ENCODE measurements at regions not wholly inside any gene's neighbourhood (a gene's known extent, or its start where the extent isn't known, plus 50 kb on each side); places are given as distances from the start of the nearest gene placed in this dataset.

- no peak for TF ChIP-seq JUN (IDR thresholded peaks at IDR 0.05; ENCODE audit: borderline replicate concordance, insufficient read depth, insufficient read length, low read depth)
- no peak for TF ChIP-seq EZH2 (IDR thresholded peaks at IDR 0.05; ENCODE audit: borderline replicate concordance, low read depth, low read length, severe bottlenecking)
- no peak for TF ChIP-seq POLR2AphosphoS5 (IDR thresholded peaks at IDR 0.05; ENCODE audit: insufficient read depth, low read depth, low read length)
- TF ChIP-seq FOS (IDR thresholded peaks at IDR 0.05; ENCODE audit: borderline replicate concordance, insufficient read depth, low read length), result no peak
- TF ChIP-seq CTCF (IDR thresholded peaks at IDR 0.05; ENCODE audit: extremely low read depth in 1 of 2, insufficient read depth in 1 of 2, low read depth in 1 of 2, low read length in 2 of 2), result no peak
- no peak for TF ChIP-seq GATA2 (IDR thresholded peaks at IDR 0.05; ENCODE audit: insufficient read depth, insufficient read length, low read depth, low read length)
- no peak for TF ChIP-seq MAX (IDR thresholded peaks at IDR 0.05; ENCODE audit: insufficient read depth, insufficient read length)
- no peak for TF ChIP-seq POLR2A (IDR thresholded peaks at IDR 0.05; ENCODE audit: low read depth, low read length)
- Histone ChIP-seq H4K20me1 (replicated peaks; ENCODE audit: control insufficient read depth, extremely low read depth, insufficient read depth, low read length) (no peaks in the 10 kb centered on the region), H2AFZ (ENCODE audit: low read depth, low read length) (no peak overlapping the region), H3K79me2 (ENCODE audit: control insufficient read depth, insufficient read depth, low read length) (no peaks in the 10 kb centered on the region), H3K9me1 (replicated peaks; ENCODE audit: control insufficient read depth, extremely low read depth, insufficient read depth, low read length) (no peaks in the 10 kb centered on the region), H3K4me3 (replicated peaks in 1 of 3; ENCODE audit: insufficient read depth in 1 of 3, low read depth in 1 of 3, low read length in 3 of 3) (no peak overlapping the region), H3K4me1 (ENCODE audit: control insufficient read depth, extremely low read depth, insufficient read depth, low read length) (no peaks in the 10 kb centered on the region), H3K4me2 (ENCODE audit: insufficient read depth, low read length) (no peak overlapping the region), H3K9me3 (replicated peaks; ENCODE audit: control insufficient read depth, insufficient read depth, low read length) (no peaks in the 10 kb centered on the region), H3K27me3 (ENCODE audit: control insufficient read depth in 2 of 2, insufficient read depth in 2 of 2, low read length in 2 of 2) (peaks cover 10 to 32% of the 10 kb centered on the region in 2 experiments), H3K36me3 (ENCODE audit: control insufficient read depth in 2 of 2, extremely low read depth in 1 of 2, insufficient read depth in 2 of 2, low read length in 2 of 2) (no peaks in the 10 kb centered on the region), H3K27ac (ENCODE audit: insufficient read depth, low read depth, low read length) (no peak overlapping the region), H3K9ac (replicated peaks; ENCODE audit: extremely low read depth, insufficient read depth, low read length) (no peak overlapping the region)
- POLR2A ChIA-PET, result no interaction called here
- CTCF ChIA-PET, result no interaction called here
- DNase-seq (ENCODE audit: low read depth, low spot score) (no peak), FAIRE-seq (no peak)
- no TSS peak for BruUV-seq (replicated peaks)
- dilution Hi-C loops (cut with MboI; ENCODE audit: extremely low pct_ligation_motif_present, low sequenced_read_pairs), result no loop called here
- intact Hi-C loops (cut with micrococcal nuclease), result no loop called here
Measured at GRCh38 chr4:145316897-145317574, 136.6 kb upstream of the OTUD4 start.

Data from endothelial cell of umbilical vein (primary cell).